ENCODE measurements at regions not wholly inside any gene's neighbourhood (a gene's known extent, or its start where the extent isn't known, plus 50 kb on each side); places are given as distances from the start of the nearest gene placed in this dataset.
A peak's percentile ranks its signal among the peaks of the same experiment; 100 is the strongest.

DNA sequence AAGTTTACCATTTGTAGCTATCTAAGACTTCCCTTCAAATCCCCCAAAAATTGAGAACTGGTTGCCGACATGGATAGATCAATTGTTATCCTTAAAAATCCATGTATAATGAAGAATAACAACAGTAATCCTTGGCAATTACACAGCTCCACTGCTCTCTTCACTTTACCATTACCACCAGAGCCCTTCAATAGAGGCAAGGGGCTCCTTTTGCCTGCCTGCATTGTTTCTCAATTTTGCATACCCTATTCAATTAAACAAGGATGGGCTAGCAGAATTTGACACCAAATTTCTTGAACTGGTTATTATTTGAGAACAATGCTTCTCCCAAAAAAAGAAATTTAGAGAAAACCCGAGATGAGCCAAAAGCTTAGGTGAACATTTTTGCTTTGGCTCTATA, 387.8 kb upstream of the PKN2 start:
- Histone ChIP-seq H3K27me3 (ENCODE audit: control insufficient read depth in 3 of 3, insufficient read depth in 3 of 3, low read length in 3 of 3) (no peaks in the 10 kb centered on the region), H3K36me3 (ENCODE audit: control insufficient read depth in 3 of 3, insufficient read depth in 2 of 3, low read depth in 1 of 3, low read length in 3 of 3) (no peaks in the 10 kb centered on the region), H3K27ac (ENCODE audit: low read depth in 1 of 3, low read length in 2 of 3) (no peak overlapping the region), H3K4me3 (ENCODE audit: low read depth in 1 of 3, low read length in 3 of 3) (no peak overlapping the region), H3K9me3 (ENCODE audit: control insufficient read depth in 2 of 2, insufficient read depth in 1 of 2, low read depth in 1 of 2, low read length in 1 of 2) (no peaks in the 10 kb centered on the region), H3K4me1 (ENCODE audit: control insufficient read depth in 3 of 3, insufficient read depth in 2 of 3, low read depth in 1 of 3, low read length in 2 of 3) (no peaks in the 10 kb centered on the region)
- no peak for FAIRE-seq
- DNase-seq, result no peak
- WGBS, 3 donors, result 89 to 94% (median 93%) methylated on average over 2 of the region's 2 CpGs

DNA sequence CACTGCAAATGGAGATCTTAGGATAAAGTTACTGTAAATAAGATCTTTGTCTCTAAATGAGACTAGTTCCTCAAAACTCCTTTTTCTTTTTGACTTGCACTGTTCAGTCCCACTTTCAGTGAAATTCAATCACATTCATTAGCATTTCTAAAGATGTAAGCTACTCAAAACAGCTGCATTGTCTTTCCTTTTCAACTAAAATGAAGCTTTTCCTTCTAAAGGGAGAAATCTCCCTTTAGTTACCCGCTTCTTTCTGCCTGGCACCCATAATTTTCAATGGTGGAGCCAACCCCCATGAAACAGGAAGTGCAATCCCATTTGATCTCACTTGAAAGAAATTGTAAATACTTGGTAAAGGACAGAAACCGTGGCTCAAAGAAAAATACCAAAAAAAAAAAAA, 387.4 kb upstream of the PKN2 start:
- no peaks in the 10 kb centered on the region for H3K27me3 ChIP-seq (ENCODE audit: control insufficient read depth in 3 of 3, insufficient read depth in 3 of 3, low read length in 3 of 3)
- 64 to 82% (median 79%) methylated on average over 2 of the region's 2 CpGs for WGBS, 3 donors
- no peaks in the 10 kb centered on the region for H3K9me3 ChIP-seq (ENCODE audit: control insufficient read depth in 2 of 2, insufficient read depth in 1 of 2, low read depth in 1 of 2, low read length in 1 of 2)
- FAIRE-seq (no peak), DNase-seq (no peak)
- no peaks in the 10 kb centered on the region for H3K36me3 ChIP-seq (ENCODE audit: control insufficient read depth in 3 of 3, insufficient read depth in 2 of 3, low read depth in 1 of 3, low read length in 3 of 3)
- H3K27ac ChIP-seq (ENCODE audit: low read depth in 1 of 3, low read length in 2 of 3), result no peak overlapping the region
- no peaks in the 10 kb centered on the region for H3K4me1 ChIP-seq (ENCODE audit: control insufficient read depth in 3 of 3, insufficient read depth in 2 of 3, low read depth in 1 of 3, low read length in 2 of 3)
- H3K4me3 ChIP-seq (ENCODE audit: low read depth in 1 of 3, low read length in 3 of 3), result no peak overlapping the region

DNA sequence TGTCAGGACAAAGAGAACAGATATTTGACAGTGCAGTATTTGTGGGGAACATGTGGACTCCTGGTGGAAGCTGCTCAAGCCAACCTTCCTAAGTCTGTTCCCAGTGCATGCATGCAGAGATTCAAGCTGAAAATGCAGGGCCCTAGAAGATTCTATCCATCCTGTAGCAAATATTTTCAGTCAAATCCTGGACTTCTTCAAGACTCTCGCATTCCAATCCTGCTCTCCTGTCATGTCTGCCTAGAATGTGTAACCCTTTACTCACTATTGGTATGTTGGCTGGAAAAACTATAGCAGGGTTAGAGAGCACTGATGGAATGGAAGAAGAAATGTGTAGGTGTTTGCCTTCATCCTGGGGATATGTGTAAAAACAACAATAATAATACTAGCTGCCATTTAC, 385.6 kb upstream of the PKN2 start:
- no peak overlapping the region for H3K27ac ChIP-seq (ENCODE audit: low read depth in 1 of 3, low read length in 2 of 3)
- H3K27me3 ChIP-seq (ENCODE audit: control insufficient read depth in 3 of 3, insufficient read depth in 3 of 3, low read length in 3 of 3), result no peaks in the 10 kb centered on the region
- no peaks in the 10 kb centered on the region for H3K4me1 ChIP-seq (ENCODE audit: control insufficient read depth in 3 of 3, insufficient read depth in 2 of 3, low read depth in 1 of 3, low read length in 2 of 3)
- no peak for FAIRE-seq
- WGBS, 3 donors, result 79 to 97% (median 95%) methylated on average over 1 of the region's 1 CpG
- H3K36me3 ChIP-seq (ENCODE audit: control insufficient read depth in 3 of 3, insufficient read depth in 2 of 3, low read depth in 1 of 3, low read length in 3 of 3), result no peaks in the 10 kb centered on the region
- H3K4me3 ChIP-seq (ENCODE audit: low read depth in 1 of 3, low read length in 3 of 3), result no peak overlapping the region
- H3K9me3 ChIP-seq (ENCODE audit: control insufficient read depth in 2 of 2, insufficient read depth in 1 of 2, low read depth in 1 of 2, low read length in 1 of 2), result no peaks in the 10 kb centered on the region
- no peak for DNase-seq

DNA sequence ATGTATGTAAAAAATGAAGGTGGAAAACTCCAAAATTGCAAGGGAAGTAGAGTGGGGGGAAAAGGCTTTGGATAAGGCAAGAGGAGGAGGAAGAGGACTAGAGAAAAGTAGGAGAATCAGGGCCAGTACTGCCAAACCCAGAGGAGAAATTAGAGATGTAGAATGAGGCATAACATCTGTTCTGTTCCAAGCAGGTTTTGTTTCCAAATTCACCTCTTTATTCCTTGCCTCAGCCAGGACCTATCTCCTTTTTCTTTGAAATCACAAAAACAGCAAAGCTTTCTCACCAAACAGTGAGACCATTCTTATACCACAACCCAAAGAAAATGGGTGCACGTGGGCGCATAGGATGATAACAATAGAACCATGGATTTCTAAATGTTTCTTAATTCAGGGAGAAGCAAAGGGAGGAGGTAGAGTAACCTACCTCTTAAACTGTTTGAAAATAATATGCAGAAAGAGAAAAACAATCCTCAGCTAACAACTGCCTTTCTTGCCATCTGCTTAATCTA, 383.3 kb upstream of the PKN2 start:
- FAIRE-seq, result no peak
- WGBS, 3 donors, result 86 to 93% (median 86%) methylated on average over 2 of the region's 2 CpGs
- H3K4me1 ChIP-seq (ENCODE audit: control insufficient read depth in 3 of 3, insufficient read depth in 2 of 3, low read depth in 1 of 3, low read length in 2 of 3), result no peaks in the 10 kb centered on the region
- H3K27me3 ChIP-seq (ENCODE audit: control insufficient read depth in 3 of 3, insufficient read depth in 3 of 3, low read length in 3 of 3), result no peaks in the 10 kb centered on the region
- no peak overlapping the region for H3K4me3 ChIP-seq (ENCODE audit: low read depth in 1 of 3, low read length in 3 of 3)
- no peak overlapping the region for H3K27ac ChIP-seq (ENCODE audit: low read depth in 1 of 3, low read length in 2 of 3)
- H3K36me3 ChIP-seq (ENCODE audit: control insufficient read depth in 3 of 3, insufficient read depth in 2 of 3, low read depth in 1 of 3, low read length in 3 of 3), result no peaks in the 10 kb centered on the region
- no peaks in the 10 kb centered on the region for H3K9me3 ChIP-seq (ENCODE audit: control insufficient read depth in 2 of 2, insufficient read depth in 1 of 2, low read depth in 1 of 2, low read length in 1 of 2)
- no peak for DNase-seq

DNA sequence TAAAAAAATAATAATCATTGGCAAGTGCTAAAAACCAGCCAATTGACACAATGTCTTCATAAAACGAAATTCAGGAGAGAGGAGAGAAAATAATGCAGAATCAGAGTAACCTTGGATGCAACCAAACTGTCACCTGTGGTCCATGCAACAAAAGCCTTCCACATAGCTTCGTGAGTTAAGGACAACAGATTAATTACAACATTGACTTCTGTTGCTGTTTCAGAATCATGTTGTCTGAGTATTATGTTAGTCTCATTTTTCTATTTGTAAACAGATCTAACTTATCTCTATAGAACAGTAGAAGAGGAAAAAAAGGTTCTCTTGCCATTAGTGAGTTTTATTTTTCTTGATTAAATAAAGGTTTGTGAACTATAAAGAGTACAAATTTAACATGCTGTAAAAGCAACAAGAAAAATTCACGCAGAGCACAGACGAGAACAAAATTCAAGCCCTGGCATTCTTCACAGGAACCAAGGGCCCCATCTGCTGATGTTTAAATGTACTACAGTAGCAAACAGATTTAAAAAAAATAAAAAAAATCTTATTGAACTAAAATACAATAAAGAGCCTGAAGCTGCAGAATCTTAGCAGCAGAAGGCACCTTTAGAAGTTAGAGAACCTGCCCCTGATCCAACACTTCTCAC, 381.1 kb upstream of the PKN2 start:
- H3K4me3 ChIP-seq (ENCODE audit: low read depth in 1 of 3, low read length in 3 of 3), result no peak overlapping the region
- no peaks in the 10 kb centered on the region for H3K27me3 ChIP-seq (ENCODE audit: control insufficient read depth in 3 of 3, insufficient read depth in 3 of 3, low read length in 3 of 3)
- FAIRE-seq, result no peak
- H3K9me3 ChIP-seq (ENCODE audit: control insufficient read depth in 2 of 2, insufficient read depth in 1 of 2, low read depth in 1 of 2, low read length in 1 of 2), result no peaks in the 10 kb centered on the region
- no peak overlapping the region for H3K27ac ChIP-seq (ENCODE audit: low read depth in 1 of 3, low read length in 2 of 3)
- DNase-seq, result peak; percentile 30 to 54
- H3K36me3 ChIP-seq (ENCODE audit: control insufficient read depth in 3 of 3, insufficient read depth in 2 of 3, low read depth in 1 of 3, low read length in 3 of 3), result no peaks in the 10 kb centered on the region
- WGBS, 3 donors, result 24 to 30% (median 25%) methylated on average over 4 of the region's 4 CpGs
- peaks cover 0 to 2% (median 0%) of the 10 kb centered on the region in 3 donors for H3K4me1 ChIP-seq (ENCODE audit: control insufficient read depth in 3 of 3, insufficient read depth in 2 of 3, low read depth in 1 of 3, low read length in 2 of 3)

DNA sequence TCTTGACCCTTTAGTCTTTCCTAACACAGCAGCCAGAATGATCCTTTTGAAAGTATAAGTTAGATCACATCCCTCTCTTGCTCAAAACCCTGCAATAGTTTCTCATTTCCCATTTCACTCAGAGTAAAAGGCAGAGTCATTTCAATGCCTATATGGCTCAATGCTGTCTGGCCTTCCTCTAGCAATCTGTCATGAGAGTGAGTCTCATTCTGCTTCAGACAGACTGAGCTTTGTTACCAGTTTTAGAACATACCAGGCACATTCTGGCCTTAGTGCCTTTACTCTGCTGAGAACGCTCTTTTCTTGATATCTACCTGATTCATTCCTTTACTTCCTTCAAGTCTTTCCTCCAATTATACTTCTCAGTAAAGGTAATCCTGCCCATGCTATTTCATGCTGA, 372.8 kb upstream of the PKN2 start:
- Histone ChIP-seq H3K27ac (ENCODE audit: low read depth in 1 of 3, low read length in 2 of 3) (peak overlapping the region in 2 of 3 donors; percentile 25 to 42), H3K36me3 (ENCODE audit: control insufficient read depth in 3 of 3, insufficient read depth in 2 of 3, low read depth in 1 of 3, low read length in 3 of 3) (no peaks in the 10 kb centered on the region), H3K4me1 (ENCODE audit: control insufficient read depth in 3 of 3, insufficient read depth in 2 of 3, low read depth in 1 of 3, low read length in 2 of 3) (peaks cover 0 to 6% (median 0%) of the 10 kb centered on the region in 3 donors), H3K27me3 (ENCODE audit: control insufficient read depth in 3 of 3, insufficient read depth in 3 of 3, low read length in 3 of 3) (no peaks in the 10 kb centered on the region), H3K4me3 (ENCODE audit: low read depth in 1 of 3, low read length in 3 of 3) (no peak overlapping the region), H3K9me3 (ENCODE audit: control insufficient read depth in 2 of 2, insufficient read depth in 1 of 2, low read depth in 1 of 2, low read length in 1 of 2) (peaks cover 0 to 10% of the 10 kb centered on the region in 2 donors)
- FAIRE-seq (no peak), DNase-seq (peak; percentile 5 to 13)
- 70 to 80% (median 73%) methylated on average over 1 of the region's 1 CpG for WGBS, 3 donors

DNA sequence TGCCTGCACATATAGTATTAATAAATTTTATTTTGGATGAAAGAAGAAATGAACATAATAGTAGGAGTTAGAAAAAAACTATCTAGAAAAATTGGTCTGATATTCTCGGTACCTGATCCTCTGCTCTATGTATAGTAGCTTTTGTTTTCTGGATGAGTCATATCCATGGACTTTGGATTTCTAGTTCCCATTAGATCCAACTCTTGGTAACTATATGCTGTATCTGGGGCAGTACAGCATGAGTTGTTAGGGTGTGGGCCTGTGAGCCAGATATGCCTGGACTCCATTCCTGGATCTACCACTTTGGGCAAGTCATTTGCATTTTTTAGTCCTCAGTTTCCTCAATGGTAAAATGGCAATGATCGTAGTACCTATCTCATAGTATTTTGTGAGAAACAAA, 372.2 kb upstream of the PKN2 start:
- FAIRE-seq (peak; percentile 86), DNase-seq (peak; percentile 81 to 93)
- Histone ChIP-seq H3K36me3 (ENCODE audit: control insufficient read depth in 3 of 3, insufficient read depth in 2 of 3, low read depth in 1 of 3, low read length in 3 of 3) (no peaks in the 10 kb centered on the region), H3K4me3 (ENCODE audit: low read depth in 1 of 3, low read length in 3 of 3) (no peak overlapping the region), H3K27ac (ENCODE audit: low read depth in 1 of 3, low read length in 2 of 3) (peak overlapping the region in 1 of 3 donors; percentile 57), H3K9me3 (ENCODE audit: control insufficient read depth in 2 of 2, insufficient read depth in 1 of 2, low read depth in 1 of 2, low read length in 1 of 2) (peaks cover 0 to 10% of the 10 kb centered on the region in 2 donors), H3K27me3 (ENCODE audit: control insufficient read depth in 3 of 3, insufficient read depth in 3 of 3, low read length in 3 of 3) (no peaks in the 10 kb centered on the region), H3K4me1 (ENCODE audit: control insufficient read depth in 3 of 3, insufficient read depth in 2 of 3, low read depth in 1 of 3, low read length in 2 of 3) (peaks cover 0 to 4% (median 0%) of the 10 kb centered on the region in 3 donors)
- WGBS, 3 donors, result 38 to 68% (median 46%) methylated on average over 2 of the region's 2 CpGs

DNA sequence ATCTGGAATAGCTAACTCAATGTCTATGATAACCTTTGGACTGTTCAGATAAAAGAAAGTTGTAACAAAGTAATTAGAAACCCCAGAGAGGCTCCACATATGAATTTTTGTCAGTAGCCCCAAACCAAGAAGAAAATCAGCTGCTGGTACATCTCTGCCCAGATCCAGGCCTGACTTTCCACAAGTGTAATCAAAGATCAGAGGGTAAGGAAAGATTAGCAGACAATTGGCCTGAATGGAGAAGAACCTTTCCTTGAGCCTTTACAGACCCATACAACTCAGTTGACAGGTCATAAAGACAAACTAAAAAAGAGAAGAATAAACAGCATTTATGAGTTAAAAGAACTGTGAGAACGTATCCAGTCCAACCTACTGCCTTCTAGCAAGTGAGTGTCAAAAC, 366.7 kb upstream of the PKN2 start:
- 60 to 74% (median 63%) methylated on average over 1 of the region's 1 CpG for WGBS, 3 donors
- no peak overlapping the region for H3K4me3 ChIP-seq (ENCODE audit: low read depth in 1 of 3, low read length in 3 of 3)
- H3K27me3 ChIP-seq (ENCODE audit: control insufficient read depth in 3 of 3, insufficient read depth in 3 of 3, low read length in 3 of 3), result no peaks in the 10 kb centered on the region
- no peak for DNase-seq
- no peak overlapping the region for H3K27ac ChIP-seq (ENCODE audit: low read depth in 1 of 3, low read length in 2 of 3)
- H3K4me1 ChIP-seq (ENCODE audit: control insufficient read depth in 3 of 3, insufficient read depth in 2 of 3, low read depth in 1 of 3, low read length in 2 of 3), result peaks cover 0 to 6% (median 0%) of the 10 kb centered on the region in 3 donors
- FAIRE-seq, result no peak
- no peaks in the 10 kb centered on the region for H3K36me3 ChIP-seq (ENCODE audit: control insufficient read depth in 3 of 3, insufficient read depth in 2 of 3, low read depth in 1 of 3, low read length in 3 of 3)
- H3K9me3 ChIP-seq (ENCODE audit: control insufficient read depth in 2 of 2, insufficient read depth in 1 of 2, low read depth in 1 of 2, low read length in 1 of 2), result no peaks in the 10 kb centered on the region

DNA sequence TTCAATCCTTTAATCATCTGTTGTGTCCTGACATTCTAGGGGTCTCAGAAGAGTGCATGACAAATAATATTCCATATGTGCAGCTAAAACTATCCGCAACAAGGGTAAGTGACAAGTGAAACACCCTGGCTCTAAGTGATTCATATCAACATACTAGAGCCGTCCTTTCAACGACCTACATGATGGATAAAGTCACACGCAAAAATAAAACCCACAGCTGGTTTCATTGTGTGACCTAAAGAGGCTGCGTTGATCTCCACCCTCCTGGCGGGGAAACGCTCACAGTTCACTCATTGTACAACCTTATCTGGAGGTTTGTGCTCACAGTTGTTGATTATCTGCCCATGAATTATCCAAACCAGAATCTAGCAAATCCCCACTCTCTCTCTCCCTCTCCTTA, 365.3 kb upstream of the PKN2 start:
- Histone ChIP-seq H3K9me3 (ENCODE audit: control insufficient read depth in 2 of 2, insufficient read depth in 1 of 2, low read depth in 1 of 2, low read length in 1 of 2) (no peaks in the 10 kb centered on the region), H3K36me3 (ENCODE audit: control insufficient read depth in 3 of 3, insufficient read depth in 2 of 3, low read depth in 1 of 3, low read length in 3 of 3) (no peaks in the 10 kb centered on the region), H3K27ac (ENCODE audit: low read depth in 1 of 3, low read length in 2 of 3) (no peak overlapping the region), H3K4me3 (ENCODE audit: low read depth in 1 of 3, low read length in 3 of 3) (no peak overlapping the region), H3K27me3 (ENCODE audit: control insufficient read depth in 3 of 3, insufficient read depth in 3 of 3, low read length in 3 of 3) (no peaks in the 10 kb centered on the region), H3K4me1 (ENCODE audit: control insufficient read depth in 3 of 3, insufficient read depth in 2 of 3, low read depth in 1 of 3, low read length in 2 of 3) (peaks cover 0 to 6% (median 0%) of the 10 kb centered on the region in 3 donors)
- 78 to 89% (median 83%) methylated on average over 7 of the region's 7 CpGs for WGBS, 3 donors
- DNase-seq (no peak), FAIRE-seq (no peak)

All from small intestine (tissue), 7 donors.